CD4-positive, alpha-beta T cell treated with Interleukin-6 for 4 hours (primary cell): ENCODE measurements at regions not wholly inside any gene's neighbourhood (a gene's known extent, or its start where the extent isn't known, plus 50 kb on each side); places are given as distances from the start of the nearest gene placed in this dataset.
"Not testable (repeated sequence)": the region's sequence is repeated elsewhere in the genome, so short reads cannot be mapped to it uniquely, and the experiment has no call there.

ENCODE experiments used
- DNase-seq: peaks from one replicate; pipeline ENCODE4 v3.0.0-alpha.2; 2020; ENCODE audit warnings: mixed read lengths

DNA sequence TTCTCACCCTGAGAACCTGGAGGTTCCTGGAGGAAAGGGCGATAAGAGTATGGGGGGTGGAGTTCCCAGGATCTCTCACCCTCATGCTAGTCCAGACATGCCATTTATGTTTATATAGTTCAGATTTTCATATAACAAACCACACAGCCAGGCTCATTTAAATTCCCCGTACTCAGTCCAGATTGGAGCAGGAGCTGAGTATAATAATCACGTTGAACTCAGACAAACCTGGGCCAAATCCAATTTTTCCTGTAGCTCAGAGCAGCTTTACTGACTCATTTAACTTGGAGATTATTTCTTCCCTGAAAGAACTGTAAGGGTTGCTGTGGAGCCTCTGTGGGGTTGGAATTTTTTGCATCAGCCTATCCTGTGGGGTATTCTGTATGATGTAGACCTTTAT, 660.8 kb downstream of the TMEM121 start:
- no peak for DNase-seq

DNA sequence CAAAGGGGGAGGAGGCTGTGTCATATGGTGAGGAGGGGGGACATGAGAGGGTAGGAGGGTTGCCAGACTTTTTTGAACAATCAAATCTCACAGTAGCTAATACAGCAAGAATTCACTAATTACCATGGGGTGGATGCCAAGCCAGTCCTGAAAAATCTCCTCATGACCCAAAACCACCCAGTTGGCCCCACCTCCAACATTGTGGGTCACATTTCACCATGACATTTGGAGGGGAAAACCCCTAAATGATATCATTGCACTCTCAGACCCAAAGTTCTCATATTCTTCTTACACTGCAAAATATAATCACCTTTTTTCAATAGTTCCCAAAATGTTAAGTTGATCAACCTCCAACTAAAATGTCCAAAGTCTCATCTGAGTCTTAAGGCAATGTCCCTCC, 666.3 kb downstream of the TMEM121 start:
- DNase-seq = not testable (repeated sequence)

DNA sequence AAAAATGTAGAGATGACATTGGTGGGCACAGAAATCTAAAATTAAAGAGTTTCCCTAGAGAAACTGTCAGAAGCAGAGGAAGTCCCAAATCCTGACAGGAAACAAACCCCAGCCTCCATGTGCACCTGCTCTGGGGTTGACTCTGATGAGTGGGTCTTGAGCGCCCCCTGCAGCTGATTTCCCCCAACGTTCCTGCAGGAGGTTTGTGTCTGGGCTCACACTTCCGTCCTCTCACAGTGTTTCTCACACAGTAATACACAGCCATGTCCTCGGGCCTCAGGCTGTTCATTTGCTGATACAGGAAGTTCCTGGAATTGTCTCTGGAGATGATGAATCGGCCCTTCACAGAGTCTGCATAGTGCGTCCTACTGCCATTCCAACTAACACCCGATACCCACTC, 670.1 kb downstream of the TMEM121 start:
- DNase-seq = peak; percentile 87

- DNase-seq = not testable (repeated sequence)
These were observed 670.9 kb downstream of the TMEM121 start for GRCh38 chr14:106197264-106197663.

- no peak for DNase-seq
These were observed 672.7 kb downstream of the TMEM121 start for GRCh38 chr14:106199097-106199496.

DNA sequence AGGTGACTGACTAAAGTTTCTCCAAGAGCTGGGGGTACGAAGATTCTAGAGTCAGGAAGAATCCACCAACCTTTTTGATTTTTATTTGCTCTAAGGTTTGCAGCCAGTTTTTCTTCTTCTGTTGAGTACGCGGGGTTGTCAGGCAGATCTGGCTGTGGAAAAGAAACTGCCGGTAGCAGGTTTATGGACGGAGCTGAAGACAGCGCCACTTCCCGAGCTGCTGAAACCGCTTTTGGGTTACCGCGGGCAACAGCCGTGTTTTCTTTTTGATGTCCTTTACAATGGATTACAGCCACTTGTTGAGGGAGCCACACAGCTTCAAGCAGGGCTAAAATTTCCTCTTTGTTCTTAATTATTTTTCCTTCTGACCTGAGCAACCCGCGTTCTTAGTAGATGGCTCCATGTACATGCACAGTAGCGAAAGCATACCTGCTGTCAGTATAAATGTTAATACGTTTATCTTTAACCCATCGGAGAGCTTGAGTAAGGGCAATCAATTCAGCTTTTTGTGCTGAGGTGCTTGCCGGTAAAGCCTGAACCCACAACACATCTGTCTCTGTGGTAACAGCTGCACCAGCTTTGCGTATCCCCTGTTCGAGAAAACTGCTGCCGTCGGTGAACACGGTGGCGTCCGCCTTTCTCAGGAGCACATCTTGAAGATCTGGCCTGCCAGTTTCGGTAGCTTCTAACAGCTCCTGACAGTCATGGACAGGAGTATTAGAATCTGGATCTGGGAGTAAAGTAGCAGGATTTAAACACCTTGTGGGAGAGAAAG, 674.3 kb downstream of the TMEM121 start:
- peak; percentile 56 for DNase-seq

- no peak for DNase-seq
These were observed 675.0 kb downstream of the TMEM121 start for GRCh38 chr14:106201376-106201775.

GRCh38 chr14:106203438-106203837, 677.1 kb downstream of the TMEM121 start:
- DNase-seq = no peak

GRCh38 chr14:106204063-106204462, 677.7 kb downstream of the TMEM121 start:
- DNase-seq = no peak

DNA sequence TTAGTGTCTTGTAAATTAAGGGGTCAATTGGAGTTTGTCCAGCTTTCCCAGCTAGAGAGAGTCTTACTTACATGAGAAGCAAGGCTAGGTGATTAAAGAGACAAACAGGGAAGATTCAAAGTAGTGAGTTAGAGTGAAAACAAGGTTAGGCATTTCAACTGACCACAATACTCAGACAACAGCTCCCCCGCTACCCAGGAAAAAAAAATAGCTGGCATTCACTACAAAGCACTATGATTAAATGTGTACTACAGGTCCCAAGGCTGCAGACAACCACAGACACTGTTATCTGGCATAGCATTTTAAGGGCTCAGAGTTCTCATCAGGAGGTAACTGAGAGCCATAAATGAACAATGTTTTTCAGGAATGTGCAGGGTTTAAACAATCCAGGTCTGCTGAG, 680.9 kb downstream of the TMEM121 start:
- DNase-seq = no peak

DNA sequence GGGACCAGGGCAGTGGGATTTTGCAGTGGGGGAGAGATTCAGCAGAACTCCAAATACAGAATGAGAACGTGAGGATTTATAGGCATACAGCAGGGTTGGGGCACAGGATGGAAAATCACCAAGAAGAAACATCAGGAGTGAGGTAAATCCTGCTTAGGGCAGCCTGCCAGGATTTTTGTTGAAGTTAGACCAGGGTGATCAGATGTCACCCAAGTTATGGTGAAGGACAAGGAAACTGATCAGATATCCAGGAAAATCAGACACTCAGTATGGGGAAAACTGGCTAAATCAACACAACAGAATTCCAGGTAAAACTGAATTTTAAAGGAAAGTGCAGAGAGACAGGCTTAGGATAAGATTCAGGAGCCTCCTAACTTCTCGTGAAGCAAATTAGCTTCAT, 682.4 kb downstream of the TMEM121 start:
- DNase-seq = no peak

- peak; percentile 79 for DNase-seq
These were observed 683.4 kb downstream of the TMEM121 start for GRCh38 chr14:106209755-106210154.

DNA sequence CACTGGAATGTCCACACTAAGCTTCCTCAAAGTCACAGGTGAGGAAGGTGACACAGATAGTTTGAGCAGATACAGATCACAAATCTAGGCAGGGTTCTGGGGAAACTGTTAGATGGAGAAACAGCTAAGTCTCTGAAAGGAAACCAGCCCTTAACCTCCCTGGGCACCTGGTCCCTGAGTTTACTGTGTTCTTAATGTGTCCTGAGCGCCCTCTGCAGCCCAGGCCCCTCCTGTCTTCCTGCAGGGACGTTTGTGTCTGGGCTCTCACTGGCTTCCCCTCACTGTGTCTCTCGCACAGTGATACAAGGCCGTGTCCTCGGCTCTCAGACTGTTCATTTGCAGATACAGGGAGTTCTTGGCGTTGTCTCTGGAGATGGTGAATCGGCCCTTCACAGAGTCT, 684.3 kb downstream of the TMEM121 start:
- peak; percentile 69 for DNase-seq

DNA sequence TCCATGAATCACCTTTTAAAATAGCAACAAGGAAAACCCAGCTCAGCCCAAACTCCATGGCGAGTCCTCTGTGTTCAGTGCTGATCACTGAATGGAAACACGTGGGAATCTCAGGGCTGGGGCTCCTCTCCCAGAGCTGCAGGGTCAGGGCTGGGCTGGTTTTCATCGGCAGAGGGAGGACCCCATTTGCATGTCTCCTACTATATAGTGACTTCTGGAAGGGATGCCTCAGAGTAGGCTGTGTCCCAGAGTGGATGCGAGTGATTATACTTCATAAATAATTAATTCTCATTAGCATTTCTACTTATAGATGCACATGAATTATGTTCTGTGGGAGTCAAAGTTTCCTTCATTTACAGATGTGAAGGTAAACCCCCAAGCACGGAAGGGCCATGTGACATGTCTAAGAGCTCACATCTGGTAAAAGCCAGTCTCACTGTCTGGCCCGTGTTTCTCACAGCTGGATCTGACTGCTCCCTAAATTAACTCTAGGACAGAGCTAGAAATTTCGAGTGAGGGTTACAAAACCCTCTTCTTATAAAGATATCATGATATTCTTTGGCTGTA, 685.0 kb downstream of the TMEM121 start:
- DNase-seq = no peak

DNA sequence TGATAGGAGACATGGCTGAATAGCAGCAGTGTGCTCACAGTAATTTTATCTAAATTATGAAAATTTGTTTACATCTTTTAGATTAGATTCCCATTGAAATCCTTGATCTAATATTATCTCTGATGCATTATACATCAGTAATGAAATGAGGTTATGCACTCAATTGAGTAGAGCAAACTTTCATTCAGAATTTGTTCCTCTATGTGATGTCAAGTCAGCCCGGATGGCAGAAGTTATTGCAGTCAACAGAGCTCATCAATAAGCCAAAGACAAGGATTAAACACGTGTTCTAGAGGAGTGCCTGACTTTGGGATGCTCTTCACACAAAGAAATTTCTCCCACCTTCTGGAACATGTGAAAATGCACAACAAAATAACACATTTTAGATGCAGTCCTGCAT, 688.8 kb downstream of the TMEM121 start:
- no peak for DNase-seq

- no peak for DNase-seq
These were observed 690.3 kb downstream of the TMEM121 start for GRCh38 chr14:106216679-106217078.

DNA sequence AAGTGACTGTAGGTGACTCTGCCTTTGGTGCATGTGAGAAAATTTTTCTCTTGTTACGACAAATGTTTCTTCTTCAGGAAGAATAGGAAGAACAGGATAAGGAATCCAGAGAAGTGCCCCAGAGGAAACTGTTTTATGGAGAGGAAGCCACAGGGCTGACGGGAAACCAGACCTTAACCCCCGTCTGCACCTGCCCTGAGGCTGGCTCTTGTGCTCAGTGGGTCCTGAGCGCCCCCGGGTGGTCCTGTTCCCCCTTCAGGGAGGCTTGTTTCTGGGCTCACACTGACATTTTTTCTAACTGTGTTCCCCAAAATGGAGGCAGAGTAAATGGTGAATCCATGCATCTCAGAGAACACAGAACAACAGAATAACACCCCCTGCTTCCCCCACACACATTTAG, 691.8 kb downstream of the TMEM121 start:
- peak; percentile 57 for DNase-seq

DNA sequence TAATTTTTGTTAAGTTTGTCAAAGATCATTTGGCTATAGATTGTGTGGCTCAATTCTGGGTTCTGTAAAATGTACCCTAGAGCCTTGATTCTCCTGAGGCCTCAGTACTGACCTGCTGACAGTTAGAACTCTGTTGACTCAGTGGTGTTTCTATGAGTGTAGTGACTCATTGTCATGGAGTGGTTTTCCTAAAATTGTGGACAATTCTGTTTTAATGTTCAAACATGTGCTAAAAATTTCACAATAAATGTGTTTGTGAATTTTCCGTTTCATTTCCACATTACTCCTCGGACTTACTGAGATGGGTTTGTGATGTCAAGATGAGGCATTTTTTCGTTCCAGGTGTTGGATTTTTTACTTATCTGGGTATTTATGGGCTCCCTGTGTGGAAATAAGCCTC, 695.9 kb downstream of the TMEM121 start:
- DNase-seq = no peak

GRCh38 chr14:106222731-106223130, 696.3 kb downstream of the TMEM121 start:
- no peak for DNase-seq

DNA sequence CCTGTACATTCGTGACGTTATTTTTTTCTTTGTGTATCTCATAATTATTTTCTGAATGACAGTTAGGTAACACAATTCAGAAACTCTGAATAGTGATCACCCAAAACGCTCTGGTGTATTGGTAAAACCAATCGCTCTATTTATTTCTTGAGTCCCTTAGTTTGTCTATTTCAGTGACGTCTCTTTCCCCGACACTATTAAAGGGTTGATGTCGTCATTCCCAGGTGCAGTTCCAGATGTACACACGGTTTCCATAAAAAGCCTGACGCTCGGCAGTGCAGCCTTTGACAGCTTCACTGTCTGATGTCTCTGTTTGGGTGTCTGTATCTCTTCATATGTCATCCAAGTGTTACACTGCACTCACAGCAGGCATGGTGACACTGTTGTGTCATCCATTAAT, 701.4 kb downstream of the TMEM121 start:
- no peak for DNase-seq

DNA sequence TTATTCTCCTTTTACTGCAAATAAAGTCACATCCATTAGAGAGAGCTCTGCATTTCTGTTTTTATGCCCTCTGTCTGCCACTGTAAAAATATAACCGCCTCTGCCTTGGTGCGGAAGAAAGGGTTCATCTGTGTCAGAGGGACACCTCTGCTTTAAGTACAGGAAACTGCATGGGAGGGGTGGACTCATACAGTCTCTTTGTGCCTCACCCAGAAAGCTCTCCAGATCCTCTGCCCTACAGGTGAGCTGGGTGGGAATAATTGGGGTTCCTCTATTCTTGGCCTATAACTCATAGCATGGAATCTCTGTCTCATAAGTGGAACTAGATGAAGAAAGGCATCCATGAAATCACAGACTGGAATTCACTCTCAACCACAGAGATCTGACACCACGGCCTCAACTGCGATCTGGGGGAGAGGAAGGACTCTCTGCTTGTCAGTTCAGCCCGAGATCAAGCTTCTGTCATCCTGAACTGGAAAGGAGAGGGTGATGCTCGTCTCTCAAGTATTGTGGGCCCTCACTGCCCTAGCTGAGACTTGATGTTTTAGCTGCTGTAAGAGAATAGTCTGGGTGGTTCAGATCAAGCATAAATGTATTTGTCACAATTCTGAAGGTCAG, 702.3 kb downstream of the TMEM121 start:
- peak; percentile 74 for DNase-seq

DNA sequence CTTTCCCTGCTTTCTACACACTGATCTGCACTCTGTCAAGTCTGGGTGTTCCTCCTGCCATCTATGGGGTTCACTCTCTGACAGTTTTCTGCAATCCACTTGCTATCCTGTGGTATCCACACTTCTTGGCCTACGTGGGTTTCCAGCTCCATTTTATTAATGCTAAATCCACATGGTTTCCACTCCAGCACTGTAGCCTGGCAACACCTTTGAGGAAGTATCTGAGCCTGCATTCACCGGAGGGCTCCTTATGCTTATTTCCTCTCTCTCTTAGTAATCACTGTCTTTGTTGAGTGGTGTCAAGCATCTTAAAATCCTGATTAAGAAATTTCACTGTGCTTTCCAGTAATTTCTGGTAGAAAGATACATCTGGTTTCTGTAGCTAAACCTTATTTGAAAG, 703.7 kb downstream of the TMEM121 start:
- peak; percentile 44 for DNase-seq

DNA sequence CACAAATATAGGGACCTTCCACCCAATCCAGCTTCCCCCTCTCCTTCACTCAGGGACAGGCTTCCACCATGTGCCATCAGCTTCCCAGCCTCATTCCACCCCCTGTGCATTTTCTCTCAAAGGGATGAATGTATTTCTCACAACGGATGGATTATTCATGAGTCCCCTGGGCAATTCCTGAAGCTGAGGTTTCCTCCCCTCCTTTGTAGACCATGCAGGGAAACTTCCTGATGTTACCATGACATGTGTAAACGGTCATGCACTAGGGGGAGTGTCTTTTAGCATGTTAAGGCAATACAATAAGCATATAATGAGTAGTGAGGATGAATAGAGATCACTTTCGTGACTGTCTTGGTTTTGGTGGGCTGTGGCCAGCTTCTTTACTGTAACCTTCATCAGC, 706.8 kb downstream of the TMEM121 start:
- DNase-seq = not testable (repeated sequence)

DNA sequence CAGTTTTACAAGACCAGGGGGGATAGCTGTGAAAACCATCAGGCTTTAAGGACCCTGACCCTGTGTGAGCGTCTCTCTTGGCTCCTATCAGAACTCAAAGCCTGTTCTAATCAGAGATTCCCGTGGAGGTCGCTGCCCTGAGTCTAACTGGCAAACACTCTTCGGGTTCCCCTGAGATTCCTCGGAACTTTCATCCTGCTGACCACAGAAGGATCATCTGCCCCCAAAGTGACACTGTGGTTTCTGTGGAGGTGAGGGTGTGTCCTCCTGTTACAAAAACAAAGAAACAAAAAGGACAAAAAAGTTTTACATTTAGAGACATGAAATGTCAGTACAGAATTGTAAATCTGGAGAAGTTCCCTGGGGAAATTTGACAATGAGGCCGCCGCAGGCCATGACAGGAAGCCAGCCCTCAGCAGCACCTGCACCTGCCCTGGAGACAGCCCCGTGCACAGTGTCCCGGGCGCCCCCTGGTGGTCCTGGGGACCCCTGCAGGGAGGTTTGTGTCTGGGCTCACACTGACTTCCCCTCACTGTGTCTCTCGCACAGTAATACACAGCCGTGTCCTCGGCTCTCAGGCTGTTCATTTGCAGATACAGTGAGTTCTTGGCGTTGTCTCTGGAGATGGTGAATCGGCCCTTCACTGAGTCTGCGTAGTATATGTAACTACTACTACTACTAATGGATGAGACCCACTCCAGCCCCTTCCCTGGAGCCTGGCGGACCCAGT, 708.3 kb downstream of the TMEM121 start:
- DNase-seq = peak; percentile 61
